SK-N-MC (cell line): ENCODE measurements at regions not wholly inside any gene's neighbourhood (a gene's known extent, or its start where the extent isn't known, plus 50 kb on each side); places are given as distances from the start of the nearest gene placed in this dataset.

Source experiments
- EZH2 ChIP-seq: fragments of 200-600 bp; sonication (generic); IDR thresholded peaks from one replicate; pipeline ENCODE4 v1.6.1; 2017; ENCODE audit warnings: antibody characterized with exemption
- POLR2AphosphoS5 ChIP-seq: IDR thresholded peaks from 2 replicates; pipeline ENCODE4 v1.6.1; 2012; ENCODE audit warnings: mild to moderate bottlenecking, low read depth, low read length, borderline replicate concordance

DNA sequence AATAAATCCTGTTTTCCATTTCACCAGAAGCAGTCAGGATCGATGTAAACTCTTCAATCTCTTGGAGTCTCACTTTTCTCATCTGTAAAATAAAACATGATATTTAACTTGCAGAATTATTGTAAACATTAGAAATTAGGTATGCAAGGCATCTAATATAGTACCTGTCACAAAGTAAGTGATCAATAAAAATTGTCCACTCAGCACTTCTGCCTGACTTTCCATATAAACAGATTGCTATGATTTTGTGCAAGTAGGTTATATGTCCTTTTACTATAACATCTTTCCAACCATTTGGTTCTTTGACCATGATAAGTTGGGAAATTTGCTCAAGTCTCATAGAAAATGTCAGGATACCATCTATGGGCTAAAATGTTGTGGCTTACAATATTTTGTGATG is 148.8 kb upstream of the MTAP start:
- no peak for TF ChIP-seq EZH2
- no peak for TF ChIP-seq POLR2AphosphoS5
